Esophagus muscularis mucosa (tissue), 4 donors: ENCODE measurements at regions not wholly inside any gene's neighbourhood (a gene's known extent, or its start where the extent isn't known, plus 50 kb on each side); places are given as distances from the start of the nearest gene placed in this dataset.
"Not testable (repeated sequence)": the region's sequence is repeated elsewhere in the genome, so short reads cannot be mapped to it uniquely, and the experiment has no call there.

ENCODE experiments used
- DNase-seq: peaks from one replicate; pipeline ENCODE4 v3.0.0-alpha.2; 2017; ENCODE audit errors: extremely low spot score
- H3K27ac ChIP-seq, 4 donors: fragments of 200-600 bp; sonication (generic); replicated peaks in 1 of 4; 1 replicate in 3 of 4; 2 replicates in 1 of 4; pipeline ENCODE4 v1.5.1; 2016 to 2019; ENCODE audit warnings: mild to moderate bottlenecking in 1 of 4
- H3K27me3 ChIP-seq, 4 donors: fragments of 200-600 bp; sonication (generic); one replicate each; pipeline versions ENCODE4 v1.5.1 to v1.6.0; 2016 to 2019
- H3K36me3 ChIP-seq, 4 donors: fragments of 200-600 bp; sonication (generic); one replicate each; pipeline ENCODE4 v1.5.1; 2016 to 2019
- H3K4me1 ChIP-seq, 4 donors: fragments of 200-600 bp; sonication (generic); one replicate each; pipeline ENCODE4 v1.5.1; 2016 to 2019
- H3K4me3 ChIP-seq, 4 donors: fragments of 200-600 bp; sonication (generic); 1 replicate in 2 of 4; 2 replicates in 2 of 4; pipeline ENCODE4 v1.5.1; 2016 to 2019; ENCODE audit warnings: mild to moderate bottlenecking in 4 of 4, moderate library complexity in 1 of 4
- H3K9me3 ChIP-seq, 4 donors: fragments of 200-600 bp; sonication (generic); 1 replicate in 3 of 4; 2 replicates in 1 of 4; pipeline ENCODE4 v1.5.1; 2016 to 2019
- CTCF ChIP-seq, 3 experiments: fragments of 200-600 bp in 2 of 3; fragments of 450-650 bp in 1 of 3; sonication (generic) in 2 of 3; IDR thresholded peaks; one replicate each; pipeline ENCODE4 v1.5.1; 2017 to 2019; ENCODE audit warnings: antibody characterized with exemption in 3 of 3, mild to moderate bottlenecking in 2 of 3, moderate library complexity in 1 of 3
- EP300 ChIP-seq: sonication (generic); formaldehyde crosslinking; IDR thresholded peaks from one replicate; pipeline ENCODE4 v1.6.1; 2017; ENCODE audit warnings: antibody characterized with exemption
- POLR2A ChIP-seq: fragments of 450-650 bp; IDR thresholded peaks from one replicate; pipeline ENCODE4 v1.6.1; 2017; ENCODE audit warnings: antibody characterized with exemption, moderate library complexity, mild to moderate bottlenecking, low read depth
- POLR2AphosphoS5 ChIP-seq, 2 donors: sonication (generic); formaldehyde crosslinking; IDR thresholded peaks; one replicate each; pipeline ENCODE4 v1.6.1; 2017; ENCODE audit warnings: antibody characterized with exemption in 2 of 2
- WGBS: methylation state at CpG from one replicate; pipeline ENCODE4 v1.1.5; 2018; 5-methylcytosine and 5-hydroxymethylcytosine counted together
- intact Hi-C: fragments of 100-400 bp; cut with DNase I; formaldehyde crosslinking; loops from one replicate; pipeline ENCODE4 v1.15.1; 2023

GRCh38 chr4:52204921-52205320 lies 153.8 kb downstream of the SPATA18 start:
- no peaks in the 10 kb centered on the region for H3K9me3 ChIP-seq
- no peaks in the 10 kb centered on the region for H3K36me3 ChIP-seq
- DNase-seq = no peak
- TF ChIP-seq POLR2A (no peak), POLR2AphosphoS5 (IDR thresholded peaks at IDR 0.05) (no peak), CTCF (IDR thresholded peaks at IDR 0.05) (no peak), EP300 (no peak)
- intact Hi-C loops = no loop called here
- H3K27ac ChIP-seq = no peak overlapping the region
- WGBS = 91% methylated on average over 3 of the region's 3 CpGs
- peaks cover 0 to 14% (median 5%) of the 10 kb centered on the region in 4 donors for H3K4me1 ChIP-seq
- H3K4me3 ChIP-seq = no peak overlapping the region
- H3K27me3 ChIP-seq = no peaks in the 10 kb centered on the region

DNA sequence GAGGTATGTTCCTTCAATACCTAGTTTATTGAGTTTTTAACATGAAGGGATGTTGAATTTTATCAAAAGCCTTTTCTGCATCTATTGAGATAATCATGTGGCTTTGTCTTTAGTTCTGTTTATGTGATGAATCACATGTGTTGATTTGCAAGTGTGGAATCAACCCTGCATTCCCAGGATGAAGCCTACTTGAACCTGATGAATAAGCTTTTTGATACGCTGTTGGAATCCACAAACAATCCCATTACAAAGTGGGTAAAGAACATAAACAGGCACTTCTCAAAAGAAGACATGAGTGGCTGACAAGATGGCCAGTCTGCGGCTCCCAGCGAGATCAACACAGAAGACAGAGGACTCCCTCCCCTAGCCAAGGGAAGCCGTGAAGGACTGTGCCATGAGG lies 156.0 kb downstream of the SPATA18 start:
- WGBS = 92% methylated on average over 4 of the region's 4 CpGs
- H3K4me3 ChIP-seq, intact Hi-C loops, H3K27ac ChIP-seq, H3K9me3 ChIP-seq, H3K27me3 ChIP-seq, H3K4me1 ChIP-seq, DNase-seq, H3K36me3 ChIP-seq: not testable (repeated sequence)

DNA sequence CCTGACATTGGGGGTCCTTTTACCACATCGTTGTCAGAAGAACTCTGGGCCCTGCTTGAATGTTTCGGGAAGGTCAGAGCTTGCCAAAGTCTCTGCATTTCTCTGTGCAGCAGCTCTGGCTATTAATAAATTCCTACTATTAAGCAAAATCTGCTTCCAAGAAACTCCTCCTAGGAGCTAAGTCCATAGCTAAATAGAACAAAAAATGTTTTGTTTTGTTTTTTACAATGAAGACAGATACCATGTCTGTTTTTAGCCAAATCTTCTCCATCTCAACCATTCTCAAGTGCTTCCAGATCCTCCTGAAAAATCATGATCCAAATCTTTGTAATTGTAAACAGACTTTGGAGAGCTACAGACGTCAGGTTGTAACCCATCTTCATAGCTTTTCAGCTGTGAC lies 161.6 kb downstream of the SPATA18 start:
- intact Hi-C loops = no loop called here
- H3K9me3 ChIP-seq = no peaks in the 10 kb centered on the region
- H3K27ac ChIP-seq = no peak overlapping the region
- 35% methylated on average over 3 of the region's 3 CpGs for WGBS
- H3K36me3 ChIP-seq = no peaks in the 10 kb centered on the region
- TF ChIP-seq POLR2AphosphoS5 (IDR thresholded peaks at IDR 0.05) (no peak), CTCF (IDR thresholded peaks at IDR 0.05) (no peak), EP300 (no peak), POLR2A (no peak)
- DNase-seq = no peak
- no peak overlapping the region for H3K4me3 ChIP-seq
- H3K27me3 ChIP-seq = no peaks in the 10 kb centered on the region
- H3K4me1 ChIP-seq = peaks cover 0 to 8% (median 0%) of the 10 kb centered on the region in 4 donors

- Histone ChIP-seq H3K27ac (no peak overlapping the region), H3K9me3 (no peaks in the 10 kb centered on the region), H3K4me1 (peaks cover 0 to 10% (median 2%) of the 10 kb centered on the region in 4 donors), H3K4me3 (no peak overlapping the region), H3K36me3 (no peaks in the 10 kb centered on the region), H3K27me3 (no peaks in the 10 kb centered on the region)
- intact Hi-C loops = loop anchor here (5.0 to 10.0 kb wide), 2 partner anchors 751 to 2003 kb away; no protein-coding TSS in a partner anchor
- 59% methylated on average over 3 of the region's 3 CpGs for whole genome bisulfite sequencing
- TF ChIP-seq EP300 (no peak), POLR2A (no peak), POLR2AphosphoS5 (IDR thresholded peaks at IDR 0.05) (no peak), CTCF (IDR thresholded peaks at IDR 0.05) (no peak)
- no peak for DNase-seq
Observed at GRCh38 chr4:52231526-52231925, 180.4 kb downstream of the SPATA18 start.

GRCh38 chr4:52234561-52235440 lies 183.7 kb downstream of the SPATA18 start:
- Histone ChIP-seq H3K4me3 (no peak overlapping the region), H3K9me3 (no peaks in the 10 kb centered on the region), H3K36me3 (no peaks in the 10 kb centered on the region), H3K27ac (no peak overlapping the region), H3K4me1 (peaks cover 0 to 10% (median 2%) of the 10 kb centered on the region in 4 donors), H3K27me3 (no peaks in the 10 kb centered on the region)
- TF ChIP-seq EP300 (no peak), CTCF (IDR thresholded peaks at IDR 0.05) (peak; percentile 43 to 58 (median 44)), POLR2A (no peak)
- DNase-seq = no peak
- intact Hi-C loops = loop anchor here (5.0 to 10.0 kb wide), 2 partner anchors 748 to 2000 kb away; no protein-coding TSS in a partner anchor
- WGBS = 38% methylated on average over 6 of the region's 6 CpGs
